Stimulated activated CD4-positive, alpha-beta T cell treated with anti-CD3 and anti-CD28 coated beads, Interleukin-4, amount 100 ng/mL, for 1 hour (primary cell): ENCODE measurements at regions not wholly inside any gene's neighbourhood (a gene's known extent, or its start where the extent isn't known, plus 50 kb on each side); places are given as distances from the start of the nearest gene placed in this dataset.
"Not testable (repeated sequence)": the region's sequence is repeated elsewhere in the genome, so short reads cannot be mapped to it uniquely, and the experiment has no call there.

Experiments
- DNase-seq: peaks from one replicate; pipeline ENCODE4 v3.0.0-alpha.2; 2020

- no peak for DNase-seq
Measured at GRCh38 chr10:114872519-114873087, 51.0 kb downstream of the FHIP2A start.

- peak; percentile 8 for DNase-seq
Measured at GRCh38 chr10:114874827-114875411, 53.3 kb downstream of the FHIP2A start.

- DNase-seq, result not testable (repeated sequence)
Measured at GRCh38 chr10:114875590-114876081, 54.1 kb downstream of the FHIP2A start.

DNA sequence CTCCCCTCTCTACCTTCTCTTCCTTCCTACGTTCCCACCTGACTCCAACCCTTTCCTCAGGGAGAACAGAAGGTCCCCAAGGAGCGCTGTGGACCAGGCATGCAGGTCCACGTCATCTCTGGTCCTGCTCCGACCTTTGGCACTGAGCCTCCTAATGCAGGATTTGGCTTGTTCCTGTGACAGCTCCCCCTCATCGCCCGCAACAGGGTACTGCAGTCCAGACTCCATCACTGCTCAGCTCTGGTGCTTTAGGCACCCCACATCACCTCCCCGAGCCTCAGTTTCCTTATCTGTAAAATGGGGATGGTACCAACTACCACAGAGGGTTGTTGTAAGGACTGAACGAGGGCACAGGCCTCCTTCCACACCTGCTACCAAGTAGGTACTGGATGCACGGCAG is 54.6 kb downstream of the FHIP2A start:
- DNase-seq, result no peak

DNA sequence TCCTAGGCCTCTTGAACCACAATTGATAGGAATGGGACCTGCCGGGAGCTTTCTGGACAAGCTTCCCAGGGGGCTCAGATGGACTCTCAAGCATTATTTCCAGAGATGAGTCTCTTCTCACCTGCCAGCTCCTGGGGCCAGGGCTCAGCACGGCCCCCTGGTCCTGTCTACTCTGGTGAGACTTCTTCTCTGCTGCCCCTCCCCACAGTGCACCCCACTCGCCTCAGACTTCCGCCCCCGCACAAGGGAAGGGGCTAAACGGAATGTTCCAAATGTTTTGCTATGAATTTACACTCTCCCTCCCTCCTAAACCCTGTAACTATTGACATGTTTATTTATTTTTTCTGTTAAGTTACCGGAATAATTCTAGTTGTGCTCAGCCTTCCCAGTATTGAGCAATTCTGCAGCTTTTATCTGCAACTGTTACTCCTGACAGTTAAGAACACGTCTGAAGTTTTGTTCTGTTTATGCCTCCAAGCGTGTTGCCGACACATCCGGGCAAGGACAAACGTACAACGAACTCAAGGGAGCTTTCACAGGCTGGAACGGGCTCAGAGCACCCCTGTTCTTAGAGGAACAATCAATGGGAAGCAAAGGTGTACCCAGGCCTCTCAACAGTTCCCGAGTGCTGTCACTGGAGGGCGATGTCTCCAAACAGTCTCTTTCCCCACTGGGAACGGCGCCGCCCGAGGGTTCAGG is 55.2 kb downstream of the FHIP2A start:
- peak; percentile 29 for DNase-seq

DNA sequence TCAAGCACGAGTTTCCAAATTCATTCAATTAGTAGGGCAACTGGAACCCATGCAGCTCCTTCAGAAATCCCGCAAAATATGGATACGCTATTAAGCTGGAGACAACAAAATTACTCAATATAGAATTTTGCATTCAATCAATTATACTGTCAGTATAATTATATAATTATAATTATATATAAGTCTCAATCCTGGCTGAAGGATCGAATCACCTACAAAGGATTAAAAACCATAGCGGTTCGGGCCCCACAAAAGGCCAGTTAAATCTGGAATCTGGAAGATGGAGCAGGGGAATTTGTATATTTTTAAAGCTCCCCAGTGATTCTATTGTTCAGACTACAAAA is 55.7 kb downstream of the FHIP2A start:
- DNase-seq, result no peak

GRCh38 chr10:114879093-114879492 is 57.5 kb downstream of the FHIP2A start:
- no peak for DNase-seq

GRCh38 chr10:114879541-114880158 is 58.1 kb downstream of the FHIP2A start:
- DNase-seq, result peak; percentile 33

DNA sequence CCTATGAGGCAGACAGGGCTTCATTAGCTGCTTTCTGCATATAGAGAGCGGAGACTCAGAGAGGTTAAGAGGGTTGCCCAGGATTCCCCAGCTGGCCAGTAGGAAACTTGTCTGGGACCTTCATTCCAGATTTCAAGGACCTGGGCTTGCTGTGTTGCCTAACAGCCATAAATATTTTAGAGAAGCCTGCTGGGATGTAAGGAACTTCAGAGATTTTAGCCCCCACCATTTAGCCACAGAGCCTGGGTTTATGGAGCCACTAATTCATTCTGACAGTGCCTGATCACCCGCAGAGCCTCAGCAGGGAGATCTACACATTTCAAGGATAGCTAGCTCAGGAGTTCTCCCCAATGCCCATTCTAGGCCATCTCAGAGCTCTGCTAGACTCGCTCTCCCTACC is 56.6 kb upstream of the TRUB1 start:
- DNase-seq, result no peak

- DNase-seq, result no peak
Measured at GRCh38 chr10:114881901-114882300, 56.1 kb upstream of the TRUB1 start.

- no peak for DNase-seq
Measured at GRCh38 chr10:114885443-114885842, 52.6 kb upstream of the TRUB1 start.
